OCI-LY1 (cell line): ENCODE measurements at regions not wholly inside any gene's neighbourhood (a gene's known extent, or its start where the extent isn't known, plus 50 kb on each side); places are given as distances from the start of the nearest gene placed in this dataset.

ENCODE experiments used
- EZH2 ChIP-seq: fragments of 200-600 bp; sonication (generic), shearing (Covaris generic); IDR thresholded peaks from 2 replicates; pipeline ENCODE4 v1.8.0; 2017; ENCODE audit warnings: borderline replicate concordance, mixed run types, mild to moderate bottlenecking, antibody characterized with exemption, low read length, moderate library complexity, mixed read lengths
- TF ChIP-seq, protein P1 (sequence below): fragments of 200-600 bp; sonication (generic), shearing (Covaris generic); IDR thresholded peaks from 2 replicates; pipeline ENCODE4 v1.5.1; 2017; ENCODE audit warnings: mild to moderate bottlenecking, antibody characterized with exemption, low read length, moderate library complexity, mixed read lengths

- TF ChIP-seq, protein P1, sequence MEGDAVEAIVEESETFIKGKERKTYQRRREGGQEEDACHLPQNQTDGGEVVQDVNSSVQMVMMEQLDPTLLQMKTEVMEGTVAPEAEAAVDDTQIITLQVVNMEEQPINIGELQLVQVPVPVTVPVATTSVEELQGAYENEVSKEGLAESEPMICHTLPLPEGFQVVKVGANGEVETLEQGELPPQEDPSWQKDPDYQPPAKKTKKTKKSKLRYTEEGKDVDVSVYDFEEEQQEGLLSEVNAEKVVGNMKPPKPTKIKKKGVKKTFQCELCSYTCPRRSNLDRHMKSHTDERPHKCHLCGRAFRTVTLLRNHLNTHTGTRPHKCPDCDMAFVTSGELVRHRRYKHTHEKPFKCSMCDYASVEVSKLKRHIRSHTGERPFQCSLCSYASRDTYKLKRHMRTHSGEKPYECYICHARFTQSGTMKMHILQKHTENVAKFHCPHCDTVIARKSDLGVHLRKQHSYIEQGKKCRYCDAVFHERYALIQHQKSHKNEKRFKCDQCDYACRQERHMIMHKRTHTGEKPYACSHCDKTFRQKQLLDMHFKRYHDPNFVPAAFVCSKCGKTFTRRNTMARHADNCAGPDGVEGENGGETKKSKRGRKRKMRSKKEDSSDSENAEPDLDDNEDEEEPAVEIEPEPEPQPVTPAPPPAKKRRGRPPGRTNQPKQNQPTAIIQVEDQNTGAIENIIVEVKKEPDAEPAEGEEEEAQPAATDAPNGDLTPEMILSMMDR = no peak
- TF ChIP-seq EZH2 = no peak
Measured at GRCh38 chr3:41041899-41042298, 157.4 kb upstream of the CTNNB1 start.
